Neural cell (in vitro differentiated cells): ENCODE measurements at regions not wholly inside any gene's neighbourhood (a gene's known extent, or its start where the extent isn't known, plus 50 kb on each side); places are given as distances from the start of the nearest gene placed in this dataset.

Source experiments
- CTCF ChIP-seq: fragments of 450-650 bp; IDR thresholded peaks from 2 replicates; pipeline ENCODE4 v1.5.1; 2014; ENCODE audit warnings: antibody characterized with exemption, mild to moderate bottlenecking, moderate library complexity; ENCODE audit not compliant: poor library complexity, severe bottlenecking
- EZH2 ChIP-seq: fragments of 200-600, 300-800 bp; shearing (Covaris generic), sonication (generic); IDR thresholded peaks from 2 replicates; pipeline ENCODE4 v1.6.1; 2014; ENCODE audit warnings: antibody characterized with exemption, low read length, borderline replicate concordance, mild to moderate bottlenecking; ENCODE audit not compliant: insufficient read depth, poor library complexity, severe bottlenecking
- REST ChIP-seq: IDR thresholded peaks from 2 replicates; pipeline ENCODE4 v1.6.1; 2012; ENCODE audit warnings: borderline replicate concordance

- no peak for TF ChIP-seq EZH2
- no peak for TF ChIP-seq CTCF
- no peak for TF ChIP-seq REST
Observed at GRCh38 chr12:116425256-116426193, 133.7 kb upstream of the MAP1LC3B2 start.
